Glomerular visceral epithelial cell (primary cell): ENCODE measurements at regions not wholly inside any gene's neighbourhood (a gene's known extent, or its start where the extent isn't known, plus 50 kb on each side); places are given as distances from the start of the nearest gene placed in this dataset.
"Not testable (repeated sequence)": the region's sequence is repeated elsewhere in the genome, so short reads cannot be mapped to it uniquely, and the experiment has no call there.

Source experiments
- DNase-seq: peaks from one replicate; pipeline ENCODE4 v3.0.0-alpha.2; 2016; ENCODE audit errors: extremely low spot score

DNA sequence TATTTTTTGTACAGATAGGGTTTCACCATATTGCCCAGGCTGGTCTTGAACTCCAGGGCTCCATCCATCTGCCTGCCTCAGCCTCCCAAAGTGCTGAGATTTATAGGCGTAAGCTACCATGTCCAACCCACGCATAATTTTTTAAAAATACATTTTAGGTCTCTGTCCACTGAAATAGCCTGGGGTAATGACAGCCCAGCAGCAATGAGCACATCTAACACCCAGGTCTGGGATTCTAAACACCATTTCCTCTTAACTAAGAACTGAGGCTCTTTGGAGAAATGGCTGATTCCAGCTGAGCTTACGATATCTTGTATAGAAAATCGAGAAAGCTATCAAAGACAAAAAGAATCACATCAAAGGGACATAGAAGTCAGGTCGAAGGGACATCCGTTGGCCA, 245.3 kb downstream of the PARN start:
- no peak for DNase-seq

DNA sequence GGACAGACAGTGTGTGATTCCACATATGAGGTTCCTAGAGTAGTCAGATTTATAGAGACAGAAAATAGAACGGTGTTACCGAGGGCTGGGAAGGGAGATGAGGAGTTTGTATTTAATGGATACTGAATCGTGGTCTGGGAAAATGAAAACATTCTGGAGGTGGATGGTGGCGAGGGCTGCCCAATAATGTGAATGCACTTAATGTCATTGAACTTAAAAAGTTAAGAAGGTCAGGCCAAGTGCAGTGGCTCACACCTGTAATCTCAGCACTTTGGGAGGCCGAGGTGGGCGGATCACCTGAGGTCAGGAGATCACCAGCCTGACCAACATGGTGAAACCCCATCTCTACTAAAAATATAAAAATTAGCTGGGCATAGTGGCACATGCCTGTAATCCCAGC, 246.2 kb downstream of the PARN start:
- not testable (repeated sequence) for DNase-seq

DNA sequence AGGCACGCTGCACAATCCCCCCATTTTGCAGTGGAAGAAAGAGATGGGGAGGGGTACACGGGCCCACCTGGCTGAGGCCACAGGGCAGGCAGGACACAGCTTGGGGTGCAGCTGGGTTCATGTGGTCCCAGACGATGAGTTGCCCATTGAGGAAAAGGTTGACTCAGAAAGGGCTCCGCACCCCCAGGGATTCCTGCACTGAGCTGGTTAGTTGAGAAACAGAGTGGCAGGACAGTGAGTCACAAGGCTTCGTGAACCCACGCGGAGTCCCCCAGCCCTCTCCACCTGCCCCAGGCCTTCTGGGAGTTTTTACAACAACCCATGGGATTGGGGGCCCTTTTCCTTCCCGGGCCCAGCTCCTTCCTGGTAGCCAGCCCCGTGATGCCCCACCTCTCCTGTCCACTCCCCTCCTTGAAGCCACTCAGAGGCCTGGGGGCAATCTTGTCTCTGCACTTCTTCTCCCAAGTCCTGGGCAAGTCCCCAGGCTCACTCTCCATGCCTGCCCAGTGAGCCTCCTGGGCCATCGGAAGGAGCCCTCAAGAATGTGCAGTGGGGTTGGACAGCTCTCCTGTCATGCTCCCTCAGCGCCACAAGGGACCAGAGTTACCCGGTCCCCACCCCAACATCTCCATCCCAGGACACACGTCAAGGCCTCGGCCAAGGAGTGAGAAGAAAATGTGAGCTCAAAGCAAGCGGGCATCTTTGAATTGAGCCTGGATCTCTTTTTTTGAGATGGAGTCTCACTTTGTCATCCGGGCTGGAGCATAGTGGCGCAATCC, 251.2 kb downstream of the PARN start:
- DNase-seq: no peak

DNA sequence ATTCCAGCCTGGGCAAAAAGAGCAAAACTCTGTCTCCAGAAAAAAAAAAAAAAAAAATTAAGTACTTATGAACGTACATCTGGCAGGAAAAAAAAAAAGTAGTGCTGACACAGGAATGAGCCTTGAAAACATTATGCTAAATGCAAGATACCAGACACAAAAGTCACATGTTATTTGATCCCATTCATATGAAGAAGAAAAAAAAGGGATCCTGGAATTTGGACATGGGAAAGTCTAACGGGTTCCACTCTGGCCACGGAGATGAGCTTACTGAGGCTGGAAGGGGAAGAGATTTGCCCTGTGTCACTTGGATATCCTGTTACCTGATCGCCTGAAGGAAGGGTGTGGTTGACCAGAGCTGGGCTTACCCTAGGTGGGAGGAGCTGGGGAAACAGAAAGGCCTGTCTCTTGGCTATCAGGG, 251.9 kb downstream of the PARN start:
- DNase-seq: no peak

DNA sequence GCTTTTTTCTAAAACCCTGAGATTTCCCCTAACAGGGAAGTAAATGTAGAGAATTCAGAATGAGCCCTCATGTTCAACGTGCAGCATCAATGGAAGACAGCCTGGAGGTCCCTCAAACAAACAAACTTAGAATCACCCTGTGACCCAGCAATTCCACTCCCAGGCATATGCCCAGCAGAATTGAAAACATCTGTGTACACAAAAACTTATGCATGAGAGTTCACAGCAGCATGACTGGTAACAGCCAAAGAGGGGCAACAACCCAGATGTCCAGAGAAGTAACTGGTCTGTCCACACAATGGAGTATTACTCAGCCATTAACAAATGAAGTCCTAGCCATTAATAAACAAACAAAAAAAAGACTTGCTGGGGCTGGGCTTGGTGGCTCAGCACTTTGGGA, 252.7 kb downstream of the PARN start:
- no peak for DNase-seq

DNA sequence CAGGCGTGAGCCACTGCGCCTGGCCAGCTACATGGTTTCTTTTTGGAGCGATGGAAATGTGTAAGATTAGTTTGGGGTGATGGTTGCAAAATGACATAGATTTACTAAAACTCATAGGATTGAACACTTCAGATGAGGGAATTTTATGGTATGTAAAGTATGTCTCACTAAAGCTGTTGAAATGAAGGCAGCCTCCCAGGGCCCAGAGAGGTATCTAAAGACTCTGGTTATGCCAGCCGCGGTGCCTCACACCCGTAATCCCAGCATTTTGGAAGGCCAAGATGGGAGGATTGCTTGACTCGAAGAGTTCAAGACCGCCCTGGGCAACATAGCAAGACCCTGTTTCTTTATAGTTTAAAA, 254.9 kb downstream of the PARN start:
- no peak for DNase-seq

DNA sequence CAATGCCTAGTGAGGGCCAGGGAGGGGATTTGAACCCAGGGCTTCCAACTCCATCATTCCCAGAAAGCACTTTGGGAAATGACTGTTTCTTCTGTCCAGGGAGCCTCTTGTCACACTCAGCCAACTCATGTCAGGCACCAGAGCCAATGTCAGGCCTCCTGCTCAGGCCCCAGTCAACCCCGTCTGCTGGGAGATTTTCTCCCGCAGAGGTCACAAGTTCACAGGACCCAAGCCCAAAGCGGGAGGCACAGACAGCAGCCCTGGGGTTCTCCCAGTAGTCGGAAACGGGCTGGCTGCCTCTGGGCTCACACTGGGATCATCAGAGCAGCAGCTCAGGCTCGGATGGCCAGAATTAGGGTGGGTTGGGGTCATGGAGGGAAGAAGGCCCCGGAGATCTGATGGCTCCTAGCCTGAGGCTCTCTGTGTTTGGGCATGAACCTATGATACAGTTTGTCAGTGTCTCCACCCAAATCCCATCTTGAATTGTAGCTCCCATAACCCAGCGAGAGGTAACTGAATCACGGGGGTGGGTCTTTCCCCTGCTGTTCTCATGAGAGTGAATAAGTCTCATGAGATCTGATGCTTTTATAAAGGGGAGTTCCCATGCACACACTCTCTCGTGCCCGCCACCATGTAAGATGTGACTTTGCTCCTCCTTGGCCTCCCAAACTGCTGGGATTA, 255.5 kb downstream of the PARN start:
- no peak for DNase-seq

DNA sequence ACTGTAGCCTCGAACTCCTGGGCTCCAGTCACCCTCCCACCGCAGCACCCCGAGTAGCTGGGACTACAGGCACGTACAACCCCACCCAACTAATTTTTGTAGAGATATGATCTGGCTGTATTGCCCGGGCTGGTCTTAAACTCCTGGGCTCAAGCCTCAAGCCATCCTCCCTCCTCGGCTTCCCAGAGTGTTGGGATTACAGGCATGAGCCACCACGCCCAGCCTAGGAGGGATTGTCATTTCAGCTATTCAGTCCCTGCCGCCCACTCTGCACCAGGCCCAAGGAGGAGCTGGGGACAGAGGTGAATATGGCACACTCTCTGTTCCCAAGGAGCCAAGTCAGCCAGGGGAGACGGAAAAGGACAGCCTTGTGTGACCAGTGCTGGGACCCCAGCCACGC, 256.2 kb downstream of the PARN start:
- DNase-seq: no peak

DNA sequence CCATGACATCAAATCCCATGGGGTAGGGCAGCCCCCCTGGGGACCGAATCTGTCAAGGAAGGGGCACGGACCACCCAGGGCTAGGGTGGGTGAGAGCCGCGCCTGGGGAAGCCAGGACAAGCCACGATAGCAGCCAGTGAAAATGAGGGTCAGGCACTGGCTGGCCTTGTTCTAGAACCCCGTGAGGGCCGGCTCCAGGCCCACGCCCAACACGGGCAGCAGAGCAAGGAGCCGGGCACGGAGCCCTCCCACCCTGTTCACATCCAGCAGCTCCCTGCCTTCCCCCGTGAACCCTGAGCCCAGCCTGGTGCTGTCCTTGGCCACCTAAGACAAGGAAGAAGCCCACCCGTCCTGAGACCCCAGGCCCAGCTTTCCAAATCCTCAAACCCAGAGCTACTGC, 256.7 kb downstream of the PARN start:
- DNase-seq: no peak

DNA sequence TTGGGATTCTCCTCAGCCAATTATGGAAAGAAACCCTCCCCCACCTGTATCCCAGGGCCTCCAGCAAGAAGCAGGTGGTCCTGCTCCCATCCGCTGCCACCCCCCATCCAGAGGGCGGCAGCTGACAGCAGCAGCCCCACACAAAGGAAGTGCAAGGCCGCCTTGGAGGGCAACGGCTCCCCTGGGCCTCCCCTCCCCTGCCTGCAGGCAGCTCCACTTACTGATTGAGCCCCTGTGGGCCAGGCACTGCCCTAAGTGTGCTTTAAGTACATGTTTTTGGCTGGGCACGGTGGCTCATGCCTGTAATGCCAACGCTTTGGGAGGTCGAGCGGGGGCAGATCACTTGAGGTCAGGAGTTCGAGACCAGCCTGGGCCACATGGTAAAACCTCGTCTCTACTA, 257.6 kb downstream of the PARN start:
- DNase-seq: no peak

DNA sequence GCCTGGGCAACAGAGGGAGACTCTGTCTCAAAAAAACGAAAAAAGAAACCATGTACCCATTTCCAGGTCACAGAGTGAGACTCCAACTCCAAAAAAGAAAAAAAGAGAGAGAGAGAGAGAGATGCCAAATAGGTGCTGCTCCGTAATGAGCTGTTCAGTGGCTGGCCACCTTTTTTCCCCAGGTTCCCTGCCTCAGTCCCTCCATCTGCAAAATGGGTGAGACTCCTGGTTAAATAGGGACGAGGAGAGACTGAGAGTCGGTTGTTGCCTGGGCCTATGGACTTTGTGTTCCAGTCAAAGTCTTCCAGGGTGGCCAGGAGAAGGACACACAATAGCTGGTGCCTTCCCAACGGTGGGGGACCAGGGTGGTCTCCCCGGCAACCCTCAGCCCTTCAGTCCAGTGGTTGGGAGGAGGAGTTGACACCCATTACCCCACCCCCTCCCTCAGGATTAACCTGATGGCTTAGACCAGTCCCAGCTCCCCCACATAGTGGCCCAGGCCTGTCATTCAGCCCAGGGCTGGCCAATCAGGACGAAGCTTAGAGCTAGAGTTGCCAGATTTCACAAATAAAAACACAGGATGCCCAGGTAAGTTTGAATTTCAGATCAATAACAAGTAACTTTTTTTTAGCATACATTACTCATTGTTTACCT, 258.2 kb downstream of the PARN start:
- DNase-seq: no peak

DNA sequence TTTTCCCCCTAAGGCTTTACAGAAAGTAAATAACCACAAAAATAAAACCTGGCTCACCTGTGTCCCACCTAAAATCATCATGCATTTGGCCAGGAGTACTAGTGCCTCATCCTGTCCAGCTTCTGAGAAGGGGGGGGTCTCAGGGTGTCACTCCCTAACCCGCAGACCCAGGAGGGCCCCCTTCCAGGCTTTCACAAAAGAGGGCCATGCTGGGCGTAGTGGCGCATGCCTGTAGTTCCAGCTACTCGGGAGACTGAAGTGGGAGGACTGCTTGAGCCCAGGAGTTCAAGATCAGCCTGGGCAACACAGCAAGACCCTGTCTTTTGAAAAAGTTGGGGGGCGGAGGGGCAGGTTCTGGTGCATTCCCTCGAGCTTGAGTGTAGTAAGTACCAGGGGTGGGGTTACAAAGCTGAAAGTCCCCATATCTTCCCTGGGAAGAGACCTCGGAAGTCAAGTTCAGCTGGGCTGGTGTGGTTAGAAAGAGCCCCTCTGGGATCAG, 259.3 kb downstream of the PARN start:
- DNase-seq: no peak

DNA sequence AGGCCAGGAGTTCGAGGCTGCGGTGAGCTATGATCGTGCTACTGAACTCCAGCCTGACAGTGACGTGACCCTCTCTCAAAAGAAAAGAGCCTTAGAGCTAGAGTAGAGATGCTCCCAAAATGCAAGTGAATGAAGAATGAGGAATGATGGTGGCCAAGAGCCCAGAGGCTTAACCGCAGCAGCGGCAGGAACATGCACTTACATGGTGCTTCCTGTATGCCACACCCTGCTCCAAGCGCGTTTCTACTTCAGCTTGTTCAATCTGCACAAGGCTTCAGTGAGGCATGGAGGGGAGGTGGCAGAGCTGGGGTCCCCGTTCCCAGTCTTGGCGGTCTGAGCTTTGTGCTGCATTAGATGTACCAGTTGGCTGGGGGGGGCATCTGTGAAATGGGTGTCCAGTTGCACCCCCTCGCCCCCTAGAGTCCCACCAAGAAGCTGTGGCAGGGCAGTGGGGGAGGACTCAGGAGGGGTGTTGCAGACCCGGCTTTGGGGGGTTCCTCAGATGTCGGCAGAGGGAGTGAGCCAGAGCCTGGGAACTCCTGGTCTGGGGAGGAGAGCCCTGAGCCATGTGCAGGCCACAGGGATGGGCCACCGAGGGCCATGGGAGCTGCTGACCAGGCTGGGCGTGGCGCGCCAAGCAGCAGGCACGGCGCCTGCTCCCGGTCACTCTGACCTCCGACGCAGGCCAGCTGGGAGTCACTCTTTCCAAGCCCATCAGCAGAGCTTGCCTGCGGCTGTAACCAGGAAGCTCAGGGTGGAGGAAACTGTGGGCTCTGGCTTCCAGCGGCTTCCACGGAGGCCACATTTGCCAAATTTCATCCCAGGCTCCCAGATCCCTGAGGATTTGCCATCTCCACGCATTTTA, 260.1 kb downstream of the PARN start:
- DNase-seq: no peak

DNA sequence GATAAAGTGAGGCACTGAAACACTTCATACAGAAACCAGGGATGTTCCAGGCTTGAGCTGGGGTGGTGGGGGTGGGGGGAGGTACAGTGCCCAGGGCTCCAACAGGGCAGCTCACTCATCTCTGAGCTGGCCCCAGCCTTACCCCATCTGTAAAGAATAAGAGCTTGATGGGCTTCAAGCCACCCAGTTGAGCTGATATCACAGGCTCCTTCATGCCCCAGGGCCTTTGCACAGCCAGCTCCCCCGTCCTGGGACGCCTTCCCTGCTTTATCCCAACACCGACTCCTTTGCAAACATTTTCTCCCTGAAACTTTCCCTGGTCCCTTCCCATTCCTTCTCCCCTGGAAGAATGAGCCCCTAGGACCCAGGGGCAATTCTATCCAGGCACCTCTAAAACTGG, 261.7 kb downstream of the PARN start:
- DNase-seq: no peak

DNA sequence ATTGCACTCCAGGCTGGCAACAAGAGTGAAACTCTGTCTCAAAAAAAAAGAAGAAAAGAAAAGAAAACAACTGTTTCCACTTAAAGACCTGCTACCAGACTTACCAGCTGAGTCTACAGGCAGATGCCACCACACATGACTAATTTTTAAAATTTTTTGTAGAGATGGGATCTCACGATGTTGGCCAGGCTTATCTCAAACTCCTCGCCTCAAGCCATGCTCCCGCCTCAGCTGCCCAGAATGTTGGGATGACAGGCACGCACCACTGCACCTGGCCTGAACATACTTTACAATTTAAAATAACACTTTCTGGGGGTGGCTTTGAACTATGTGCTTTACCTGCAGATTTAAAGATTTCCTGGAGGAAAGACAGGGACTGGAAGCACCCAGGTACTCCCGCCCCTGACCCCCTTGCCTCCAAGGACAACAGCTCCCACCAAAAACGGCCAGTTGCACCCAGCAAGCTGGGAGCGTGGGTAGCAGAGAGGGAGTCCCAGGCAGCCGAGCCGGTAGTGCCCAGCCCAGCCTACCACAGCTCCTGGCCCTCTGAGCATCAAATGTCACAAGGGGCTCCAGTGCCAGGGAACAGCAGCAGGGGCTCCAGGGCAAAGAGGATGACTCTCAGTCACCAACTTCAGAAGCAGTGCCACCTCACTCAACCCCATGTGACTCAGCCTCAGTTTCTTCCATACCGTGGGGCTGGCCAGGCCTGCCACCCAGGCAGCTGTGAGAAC, 262.9 kb downstream of the PARN start:
- no peak for DNase-seq

DNA sequence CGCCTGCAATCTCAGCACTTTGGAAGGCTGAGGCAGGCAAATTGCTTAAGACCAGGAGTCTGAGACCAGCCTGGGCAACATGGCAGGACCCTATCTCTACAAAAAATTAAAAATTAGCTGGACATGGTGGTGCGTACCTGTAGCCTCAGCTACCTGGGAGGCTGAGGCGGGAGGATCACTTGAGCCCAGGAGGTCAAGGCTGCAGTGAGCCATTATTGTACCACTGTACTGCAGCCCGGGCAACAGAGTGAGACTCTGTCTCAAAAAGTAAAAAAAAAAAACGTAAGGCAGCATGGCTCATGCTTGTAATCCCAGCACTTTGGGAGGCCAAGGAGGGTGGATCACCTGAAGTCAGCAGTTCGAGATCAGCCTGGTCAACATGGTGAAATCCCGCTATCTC, 263.6 kb downstream of the PARN start:
- DNase-seq: no peak

DNA sequence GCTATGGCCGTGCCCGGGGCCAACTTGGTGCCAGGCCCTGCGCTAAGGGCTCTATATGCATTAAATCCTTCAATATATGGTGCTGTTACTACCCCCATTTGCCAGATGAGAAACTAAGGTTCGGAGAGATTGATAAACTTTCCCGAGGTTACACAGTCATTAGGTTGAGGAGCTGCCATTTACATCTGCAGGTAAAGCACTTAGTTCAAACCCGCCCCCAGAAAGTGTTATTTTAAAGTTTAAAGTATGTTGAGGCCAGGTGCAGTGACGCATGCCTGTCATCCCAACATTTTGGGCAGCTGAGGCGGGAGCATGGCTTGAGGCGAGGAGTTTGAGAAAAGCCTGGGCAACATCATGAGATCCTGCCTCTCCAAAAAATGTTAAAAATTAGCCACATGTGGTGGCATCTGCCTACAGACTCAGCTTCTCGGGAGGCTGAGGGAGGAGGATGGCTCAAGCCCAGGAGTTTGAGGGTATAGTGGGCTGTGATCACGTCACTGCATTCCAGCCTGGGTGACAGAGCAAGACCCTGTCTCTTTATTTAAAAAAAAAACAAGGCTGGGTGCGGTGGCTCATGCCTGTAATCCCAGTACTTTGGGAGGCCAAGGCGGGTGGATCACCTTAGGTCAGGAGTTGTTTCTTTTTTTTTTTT, 264.7 kb downstream of the PARN start:
- peak; percentile 97 for DNase-seq

DNA sequence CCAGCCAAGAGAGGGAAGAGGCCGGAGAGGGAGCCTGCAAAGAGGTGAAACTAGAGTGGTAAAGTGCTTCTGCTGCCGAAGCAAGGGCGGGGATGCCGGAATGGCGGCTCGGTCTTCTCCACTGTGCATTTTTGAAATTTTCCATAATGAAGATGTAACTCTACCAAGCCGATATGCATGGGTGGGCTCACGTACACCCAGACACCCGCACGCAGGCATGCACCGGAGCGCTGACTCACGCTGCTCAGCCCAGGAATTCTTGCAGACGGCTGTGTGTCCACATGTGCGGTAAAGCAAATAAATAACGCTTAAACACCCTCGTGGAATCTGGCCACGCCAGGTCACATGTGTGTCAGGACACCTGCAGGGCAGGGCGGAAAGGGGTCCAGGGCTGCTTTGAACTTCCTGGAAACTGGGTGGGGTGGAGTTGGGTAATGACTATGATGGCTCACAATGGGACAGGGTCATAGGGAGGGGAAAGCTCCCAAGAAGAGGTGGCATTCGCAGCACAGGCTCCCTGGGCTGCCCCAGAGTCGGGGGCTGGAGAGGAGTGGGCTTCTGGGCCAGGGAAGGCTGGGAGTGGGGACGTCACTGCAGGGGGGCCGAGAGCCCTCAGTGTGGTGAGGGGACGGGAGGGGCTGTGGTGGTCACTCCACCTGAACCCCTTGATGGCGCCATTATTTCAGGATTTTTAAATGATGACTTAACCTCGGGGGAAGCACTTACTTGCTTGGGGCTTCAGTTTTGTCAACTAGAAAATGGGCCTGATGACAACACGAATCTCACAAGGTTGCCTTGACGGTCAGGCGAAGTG, 265.5 kb downstream of the PARN start:
- DNase-seq: peak; percentile 98

DNA sequence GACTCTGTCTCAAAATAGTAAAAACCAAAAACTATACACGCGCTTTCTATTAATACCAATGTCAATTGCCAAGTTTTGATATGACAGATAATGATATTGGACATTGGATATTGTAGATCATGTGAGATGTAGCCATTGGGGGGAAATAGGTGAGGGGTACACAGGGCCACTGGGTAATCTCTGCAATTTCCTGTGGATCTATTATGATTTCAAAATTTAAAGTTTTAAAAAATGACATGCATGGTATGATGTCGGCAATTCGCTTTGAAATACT, 266.0 kb downstream of the PARN start:
- no peak for DNase-seq

DNA sequence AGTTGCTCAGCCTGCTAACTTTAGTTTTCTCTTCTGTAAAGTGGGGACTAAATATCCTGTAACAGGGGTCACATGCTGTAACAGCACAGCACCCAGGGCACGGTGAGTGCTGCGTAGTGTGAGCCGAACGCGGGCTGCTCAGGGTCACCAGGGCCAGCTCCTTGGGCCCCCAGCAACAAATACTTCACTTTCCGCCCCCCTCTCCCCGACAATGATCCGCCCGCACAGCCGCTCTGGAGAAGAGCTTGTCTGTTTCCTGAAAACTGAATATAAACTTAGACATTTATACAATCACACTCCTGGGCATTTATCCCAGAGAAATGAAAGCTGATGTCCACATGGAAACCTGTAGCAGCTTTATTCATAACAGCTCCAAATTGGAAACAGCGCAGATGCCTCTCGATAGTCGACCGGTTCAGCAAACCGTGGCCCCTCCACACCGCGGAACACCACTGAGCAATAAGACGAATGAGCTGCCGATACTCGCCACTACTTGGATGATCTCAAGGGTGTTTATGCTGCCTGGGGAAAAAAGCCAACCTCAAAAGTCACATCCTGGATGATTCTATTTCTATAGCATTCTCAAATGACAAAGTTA, 267.2 kb downstream of the PARN start:
- no peak for DNase-seq
